Activated CD4-positive, alpha-beta T cell treated with anti-CD3 and anti-CD28 coated beads, Interleukin-2, amount 10 ng/mL, durations not matched to agents 7 days and 5 days (primary cell): ENCODE measurements at regions not wholly inside any gene's neighbourhood (a gene's known extent, or its start where the extent isn't known, plus 50 kb on each side); places are given as distances from the start of the nearest gene placed in this dataset.
"Not testable (repeated sequence)": the region's sequence is repeated elsewhere in the genome, so short reads cannot be mapped to it uniquely, and the experiment has no call there.

ENCODE experiments used
- CTCF ChIA-PET: fragments of 350-600 bp; sonication (Branson Sonifier 250); formaldehyde crosslinking; loops from one replicate; lab custom pipeline; 2021; ENCODE audit warnings: antibody characterized with exemption; lab: Charles Lee
- POLR2A ChIA-PET: fragments of 350-600 bp; sonication (Branson Sonifier 250); formaldehyde crosslinking; loops from one replicate; lab custom pipeline; 2021; ENCODE audit warnings: antibody characterized with exemption; lab: Charles Lee
- DNase-seq: peaks from one replicate; pipeline ENCODE4 v3.0.0-alpha.2; 2020
- H3K27ac Mint-ChIP-seq: one replicate; pipeline ENCODE4 v1.8.0; 2021; ENCODE audit warnings: mild to moderate bottlenecking, moderate library complexity, mixed read lengths
- H3K27me3 Mint-ChIP-seq: one replicate; pipeline ENCODE4 v1.8.0; 2021; ENCODE audit warnings: mixed read lengths
- H3K36me3 Mint-ChIP-seq: one replicate; pipeline ENCODE4 v1.8.0; 2021; ENCODE audit warnings: low read depth, mixed read lengths
- H3K4me1 Mint-ChIP-seq: one replicate; pipeline ENCODE4 v1.8.0; 2021; ENCODE audit warnings: mixed read lengths
- H3K4me3 Mint-ChIP-seq: one replicate; pipeline ENCODE4 v1.8.0; 2021; ENCODE audit warnings: mild to moderate bottlenecking, moderate library complexity, mixed read lengths
- H3K9me3 Mint-ChIP-seq: one replicate; pipeline ENCODE4 v1.8.0; 2021; ENCODE audit warnings: mixed read lengths

GRCh38 chrX:122119361-122119760 is 1064.7 kb upstream of the GRIA3 start:
- Mint-ChIP-seq H3K27me3 (no peaks in the 10 kb centered on the region), H3K4me3 (no peak overlapping the region), H3K4me1 (no peaks in the 10 kb centered on the region), H3K27ac (no peak overlapping the region), H3K9me3 (no peaks in the 10 kb centered on the region), H3K36me3 (no peaks in the 10 kb centered on the region)
- ChIA-PET POLR2A (no interaction called here), CTCF (no interaction called here)
- no peak for DNase-seq

- POLR2A ChIA-PET = no interaction called here
- Mint-ChIP-seq H3K27me3 (no peaks in the 10 kb centered on the region), H3K4me3 (no peak overlapping the region), H3K27ac (no peak overlapping the region), H3K36me3 (no peaks in the 10 kb centered on the region), H3K9me3 (no peaks in the 10 kb centered on the region), H3K4me1 (no peaks in the 10 kb centered on the region)
- CTCF ChIA-PET = no interaction called here
- no peak for DNase-seq
These were observed 1061.8 kb upstream of the GRIA3 start for GRCh38 chrX:122122274-122122673.

GRCh38 chrX:122133478-122133877 is 1050.6 kb upstream of the GRIA3 start:
- DNase-seq = no peak
- H3K36me3 Mint-ChIP-seq = no peaks in the 10 kb centered on the region
- POLR2A ChIA-PET = no interaction called here
- no peaks in the 10 kb centered on the region for H3K9me3 Mint-ChIP-seq
- H3K4me1 Mint-ChIP-seq = no peaks in the 10 kb centered on the region
- H3K27ac Mint-ChIP-seq = no peak overlapping the region
- CTCF ChIA-PET = no interaction called here
- H3K27me3 Mint-ChIP-seq = no peaks in the 10 kb centered on the region
- H3K4me3 Mint-ChIP-seq = no peak overlapping the region

DNA sequence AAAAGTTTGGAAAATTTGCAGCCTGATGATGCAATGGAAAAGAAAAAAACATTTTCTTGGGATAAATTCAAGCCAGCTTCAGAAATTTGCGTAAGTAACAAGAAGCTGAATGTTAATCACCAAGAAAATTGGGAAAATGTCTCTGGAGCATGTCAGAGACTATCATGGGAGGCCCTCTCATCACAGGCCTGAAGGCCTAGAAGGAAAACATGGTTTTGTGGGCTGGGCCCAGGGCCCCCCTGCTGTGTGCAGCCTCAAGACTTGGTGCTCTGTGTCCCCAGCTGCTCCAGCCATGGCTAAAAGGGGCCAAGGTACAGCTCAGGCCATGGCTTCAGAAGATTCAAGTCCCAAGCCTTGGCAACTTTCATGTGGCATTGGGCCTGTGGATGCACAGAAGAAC is 1049.8 kb upstream of the GRIA3 start:
- no peaks in the 10 kb centered on the region for H3K36me3 Mint-ChIP-seq
- POLR2A ChIA-PET = no interaction called here
- no peak overlapping the region for H3K4me3 Mint-ChIP-seq
- H3K27me3 Mint-ChIP-seq = no peaks in the 10 kb centered on the region
- H3K27ac Mint-ChIP-seq = no peak overlapping the region
- no peaks in the 10 kb centered on the region for H3K4me1 Mint-ChIP-seq
- H3K9me3 Mint-ChIP-seq = no peaks in the 10 kb centered on the region
- no peak for DNase-seq
- CTCF ChIA-PET = no interaction called here

DNA sequence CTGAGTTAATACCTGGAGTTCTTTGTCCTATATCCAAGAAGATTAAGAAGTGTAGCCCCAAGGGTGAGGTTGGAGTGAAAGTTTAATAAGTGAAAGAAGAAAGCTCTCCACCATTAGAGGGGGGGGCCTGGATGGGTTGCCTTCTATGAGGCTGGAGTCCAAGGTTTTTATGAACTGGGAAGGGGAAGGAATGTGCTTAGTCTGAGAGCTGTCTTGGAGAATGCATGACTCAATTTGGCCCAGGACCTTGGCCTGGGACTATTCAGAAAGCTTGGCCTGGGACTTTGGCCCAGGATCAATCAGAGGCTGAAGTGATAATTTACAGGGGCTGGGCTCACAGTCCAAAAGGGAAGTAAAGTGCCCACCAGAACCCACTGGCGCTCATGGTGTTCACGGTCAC is 1049.0 kb upstream of the GRIA3 start:
- ChIA-PET CTCF (no interaction called here), POLR2A (no interaction called here)
- H3K27me3 Mint-ChIP-seq = no peaks in the 10 kb centered on the region
- no peak overlapping the region for H3K27ac Mint-ChIP-seq
- H3K36me3 Mint-ChIP-seq = no peaks in the 10 kb centered on the region
- DNase-seq = no peak
- H3K4me1 Mint-ChIP-seq = no peaks in the 10 kb centered on the region
- no peak overlapping the region for H3K4me3 Mint-ChIP-seq
- no peaks in the 10 kb centered on the region for H3K9me3 Mint-ChIP-seq

DNA sequence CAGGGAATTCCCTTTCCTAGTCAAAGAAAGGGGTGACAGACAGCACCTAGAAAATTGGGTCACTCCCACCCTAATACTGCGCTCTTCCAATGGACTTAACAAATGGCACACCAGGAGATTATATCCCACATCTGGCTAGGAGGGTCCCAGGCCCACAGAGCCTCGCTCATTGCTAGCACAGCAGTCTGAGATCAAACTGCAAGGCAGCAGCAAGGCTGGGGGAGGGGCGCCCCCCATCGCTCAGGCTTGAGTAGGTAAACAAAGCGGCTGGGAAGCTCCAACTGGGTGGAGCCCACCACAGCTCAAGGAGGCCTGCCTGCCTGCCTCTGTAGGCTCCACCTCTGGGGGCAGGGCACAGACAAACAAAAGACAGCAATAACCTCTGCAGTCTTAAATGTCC is 1043.9 kb upstream of the GRIA3 start:
- H3K9me3 Mint-ChIP-seq, DNase-seq, CTCF ChIA-PET, H3K27ac Mint-ChIP-seq, H3K36me3 Mint-ChIP-seq, H3K4me3 Mint-ChIP-seq, H3K4me1 Mint-ChIP-seq, H3K27me3 Mint-ChIP-seq, POLR2A ChIA-PET: not testable (repeated sequence)

DNA sequence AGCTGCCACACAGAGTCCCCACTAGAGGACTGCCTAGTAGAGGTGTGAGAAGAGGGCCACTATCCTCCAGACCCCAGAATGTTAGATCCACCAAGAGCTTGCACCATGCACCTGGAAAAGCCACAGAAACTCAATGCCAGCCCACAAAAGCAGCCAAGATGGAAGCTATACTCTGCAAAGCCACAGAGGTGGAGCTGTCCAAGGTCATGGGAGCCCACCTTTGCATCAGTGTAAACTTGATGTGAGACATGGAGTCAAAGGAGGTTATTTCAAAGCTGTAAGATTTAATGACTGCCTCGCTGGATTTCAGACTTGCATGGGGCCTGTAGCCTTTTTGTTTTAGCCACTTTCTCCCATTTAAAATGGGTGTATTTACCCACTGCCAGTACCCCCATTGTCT is 1030.1 kb upstream of the GRIA3 start:
- no peak overlapping the region for H3K27ac Mint-ChIP-seq
- no peaks in the 10 kb centered on the region for H3K4me1 Mint-ChIP-seq
- H3K27me3 Mint-ChIP-seq = no peaks in the 10 kb centered on the region
- ChIA-PET POLR2A (no interaction called here), CTCF (no interaction called here)
- no peak overlapping the region for H3K4me3 Mint-ChIP-seq
- no peak for DNase-seq
- H3K36me3 Mint-ChIP-seq = no peaks in the 10 kb centered on the region
- H3K9me3 Mint-ChIP-seq = no peaks in the 10 kb centered on the region

GRCh38 chrX:122168241-122168640 is 1015.8 kb upstream of the GRIA3 start:
- CTCF ChIA-PET = no interaction called here
- H3K27ac Mint-ChIP-seq = no peak overlapping the region

DNA sequence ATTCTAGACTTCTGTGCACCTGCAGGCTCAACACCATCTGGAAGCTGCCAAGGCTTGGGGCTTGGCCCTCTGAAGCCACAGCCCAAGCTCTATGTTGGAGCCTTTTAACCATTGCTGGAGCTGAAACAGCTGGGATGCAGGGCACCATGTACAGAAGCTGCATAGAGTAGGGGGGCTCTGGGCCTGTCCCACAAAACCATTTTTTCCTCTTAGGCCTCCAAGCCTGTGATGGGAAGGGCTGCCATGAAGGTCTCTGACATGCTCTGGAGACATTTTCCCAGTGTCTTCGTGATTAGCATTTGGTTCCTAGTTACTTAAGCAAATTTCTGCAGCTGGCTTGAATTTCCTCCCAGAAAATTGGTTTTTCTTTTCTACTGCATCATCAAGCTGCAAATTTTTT is 999.3 kb upstream of the GRIA3 start:
- Mint-ChIP-seq H3K4me3 (no peak overlapping the region), H3K27me3 (no peaks in the 10 kb centered on the region), H3K27ac (no peak overlapping the region), H3K36me3 (no peaks in the 10 kb centered on the region), H3K9me3 (peaks cover 5% of the 10 kb centered on the region), H3K4me1 (no peaks in the 10 kb centered on the region)
- DNase-seq = no peak
- ChIA-PET CTCF (no interaction called here), POLR2A (no interaction called here)

More at GRCh38 chrX:122168241-122168640, 1015.8 kb upstream of the GRIA3 start:
- POLR2A ChIA-PET = no interaction called here
- no peak for DNase-seq
- Mint-ChIP-seq H3K4me1 (no peaks in the 10 kb centered on the region), H3K36me3 (no peaks in the 10 kb centered on the region), H3K4me3 (no peak overlapping the region), H3K9me3 (no peaks in the 10 kb centered on the region), H3K27me3 (no peaks in the 10 kb centered on the region)

- peaks cover 5% of the 10 kb centered on the region for H3K9me3 Mint-ChIP-seq
- DNase-seq = no peak
- ChIA-PET POLR2A (no interaction called here), CTCF (no interaction called here)
- H3K4me3 Mint-ChIP-seq = no peak overlapping the region
- no peaks in the 10 kb centered on the region for H3K27me3 Mint-ChIP-seq
- no peaks in the 10 kb centered on the region for H3K4me1 Mint-ChIP-seq
- no peaks in the 10 kb centered on the region for H3K36me3 Mint-ChIP-seq
- H3K27ac Mint-ChIP-seq = no peak overlapping the region
These were observed 996.9 kb upstream of the GRIA3 start for GRCh38 chrX:122187069-122187713.

DNA sequence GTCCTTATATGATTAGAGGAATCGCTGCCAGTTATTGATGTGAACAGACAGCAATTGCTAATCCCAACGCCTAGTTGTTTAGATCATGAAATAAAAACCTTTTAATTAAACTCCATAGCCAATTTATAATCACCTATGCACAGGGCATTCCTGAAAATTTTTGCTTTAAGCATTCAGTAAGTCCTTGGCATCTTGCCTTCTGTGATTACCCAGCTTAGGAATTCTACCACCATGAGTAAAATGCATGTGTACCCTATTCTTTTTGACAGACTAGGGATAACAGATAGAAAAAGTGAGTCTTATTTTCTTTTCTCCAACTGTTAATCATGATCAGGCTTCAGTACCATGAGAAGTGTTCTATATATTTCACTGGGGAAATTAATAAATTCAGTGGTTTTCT is 995.3 kb upstream of the GRIA3 start:
- peaks cover 5% of the 10 kb centered on the region for H3K9me3 Mint-ChIP-seq
- no peaks in the 10 kb centered on the region for H3K4me1 Mint-ChIP-seq
- no peaks in the 10 kb centered on the region for H3K27me3 Mint-ChIP-seq
- no peak for DNase-seq
- H3K4me3 Mint-ChIP-seq = no peak overlapping the region
- H3K27ac Mint-ChIP-seq = no peak overlapping the region
- no peaks in the 10 kb centered on the region for H3K36me3 Mint-ChIP-seq
- POLR2A ChIA-PET = no interaction called here
- CTCF ChIA-PET = no interaction called here

DNA sequence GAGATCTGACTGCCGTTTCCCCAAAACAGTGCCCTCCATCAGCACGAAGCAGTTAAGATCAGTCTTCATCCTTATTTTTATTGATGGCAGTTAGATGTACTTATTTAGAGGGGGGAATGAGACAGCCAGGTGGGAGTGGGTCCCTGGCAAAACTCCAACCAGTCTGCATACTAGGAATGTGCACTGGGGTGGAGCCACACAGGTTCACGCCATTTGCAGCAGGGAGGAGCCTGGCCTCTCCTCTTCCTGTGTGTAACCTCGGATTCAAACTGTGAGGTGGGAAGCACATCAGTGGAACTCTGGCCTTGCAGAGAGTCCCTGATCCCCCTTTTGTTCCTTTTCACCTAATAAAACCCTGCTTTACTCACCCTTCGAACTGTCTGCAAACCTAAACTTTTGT is 987.7 kb upstream of the GRIA3 start:
- Mint-ChIP-seq H3K36me3 (no peaks in the 10 kb centered on the region), H3K4me1 (no peaks in the 10 kb centered on the region), H3K4me3 (no peak overlapping the region), H3K27me3 (no peaks in the 10 kb centered on the region), H3K27ac (no peak overlapping the region), H3K9me3 (peaks cover 2% of the 10 kb centered on the region)
- CTCF ChIA-PET = no interaction called here
- POLR2A ChIA-PET = no interaction called here
- no peak for DNase-seq

DNA sequence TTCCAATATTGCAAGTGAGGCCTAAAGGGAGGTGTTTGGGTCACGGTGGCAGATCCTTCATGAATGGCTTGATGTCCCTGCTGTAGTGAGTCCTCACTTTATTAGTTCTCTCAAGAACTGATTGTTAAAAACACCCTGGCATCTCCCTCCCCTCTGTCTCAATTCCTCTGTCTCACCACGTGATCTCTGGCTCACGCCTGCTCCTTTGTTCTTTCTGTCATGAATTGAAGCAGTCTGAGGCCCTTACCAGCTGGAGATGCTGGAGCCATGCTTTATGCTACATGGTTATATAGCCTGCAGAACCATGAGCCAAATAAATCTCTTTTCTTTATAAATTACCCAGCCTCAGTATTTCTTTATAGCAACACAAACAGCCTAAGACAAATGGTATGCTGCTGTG is 980.7 kb upstream of the GRIA3 start:
- H3K27ac Mint-ChIP-seq = no peak overlapping the region
- no peaks in the 10 kb centered on the region for H3K27me3 Mint-ChIP-seq
- no peak for DNase-seq
- no peaks in the 10 kb centered on the region for H3K9me3 Mint-ChIP-seq
- CTCF ChIA-PET = no interaction called here
- H3K4me1 Mint-ChIP-seq = no peaks in the 10 kb centered on the region
- H3K4me3 Mint-ChIP-seq = no peak overlapping the region
- POLR2A ChIA-PET = no interaction called here
- H3K36me3 Mint-ChIP-seq = no peaks in the 10 kb centered on the region

- Mint-ChIP-seq H3K9me3 (no peaks in the 10 kb centered on the region), H3K36me3 (no peaks in the 10 kb centered on the region), H3K27me3 (no peaks in the 10 kb centered on the region), H3K27ac (no peak overlapping the region), H3K4me1 (no peaks in the 10 kb centered on the region), H3K4me3 (no peak overlapping the region)
- ChIA-PET CTCF (no interaction called here), POLR2A (no interaction called here)
- DNase-seq = no peak
These were observed 965.4 kb upstream of the GRIA3 start for GRCh38 chrX:122218666-122219065.
